Muscle layer of duodenum (tissue), 2 donors: ENCODE measurements at regions not wholly inside any gene's neighbourhood (a gene's known extent, or its start where the extent isn't known, plus 50 kb on each side); places are given as distances from the start of the nearest gene placed in this dataset.
"Not testable (repeated sequence)": the region's sequence is repeated elsewhere in the genome, so short reads cannot be mapped to it uniquely, and the experiment has no call there.

Experiments
- H3K27ac ChIP-seq: one replicate; pipeline ENCODE4 v1.7.0; 2013; ENCODE audit warnings: mild to moderate bottlenecking, low read length
- H3K27me3 ChIP-seq: one replicate; pipeline ENCODE4 v1.7.0; 2013; ENCODE audit warnings: low read depth, mild to moderate bottlenecking, control low read depth, low read length
- H3K36me3 ChIP-seq, 2 donors: one replicate each; pipeline ENCODE4 v1.7.0; 2013; ENCODE audit warnings: low read length in 2 of 2, control low read depth in 1 of 2, mild to moderate bottlenecking in 1 of 2; ENCODE audit not compliant: insufficient read depth in 2 of 2, control insufficient read depth in 1 of 2
- H3K4me1 ChIP-seq, 2 donors: one replicate each; pipeline ENCODE4 v1.7.0; 2013; ENCODE audit warnings: low read length in 2 of 2, mild to moderate bottlenecking in 2 of 2, control low read depth in 1 of 2, moderate library complexity in 1 of 2; ENCODE audit not compliant: insufficient read depth in 2 of 2, control insufficient read depth in 1 of 2
- H3K4me3 ChIP-seq, 2 donors: one replicate each; pipeline ENCODE4 v1.7.0; 2013; ENCODE audit warnings: low read length in 2 of 2, low read depth in 1 of 2, mild to moderate bottlenecking in 1 of 2
- H3K9me3 ChIP-seq, 2 donors: one replicate each; pipeline ENCODE4 v1.7.0; 2013; ENCODE audit warnings: low read length in 2 of 2, control low read depth in 1 of 2, mild to moderate bottlenecking in 1 of 2; ENCODE audit not compliant: control insufficient read depth in 1 of 2
- donor health status: healthy.

DNA sequence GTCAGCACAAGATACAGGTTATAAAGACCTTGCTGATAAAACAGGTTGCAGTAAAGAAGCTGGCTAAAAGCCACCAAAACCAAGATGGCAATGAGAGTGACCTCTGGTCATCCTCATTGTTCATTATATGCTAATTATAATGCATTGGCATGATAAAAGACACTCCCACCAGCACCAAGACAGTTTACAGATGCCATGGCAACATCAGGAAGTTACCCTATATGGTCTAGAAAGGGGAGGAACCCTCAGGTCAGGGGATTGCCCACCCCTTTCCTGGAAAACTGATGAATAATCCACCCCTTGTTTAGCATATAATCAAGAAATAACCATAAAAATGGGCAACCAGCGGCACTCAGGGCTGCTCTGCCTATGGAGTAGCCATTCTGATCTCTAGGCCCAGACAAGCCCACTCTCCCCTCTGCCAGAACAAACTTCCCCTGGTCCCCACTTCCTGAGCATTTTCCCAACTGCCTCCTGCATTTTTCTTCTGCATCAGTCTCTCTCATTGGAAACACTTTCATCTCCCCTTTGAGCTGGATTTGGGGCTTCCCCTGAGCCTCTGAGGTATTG is 215.3 kb upstream of the SDK2 start:
- H3K36me3 ChIP-seq, H3K27ac ChIP-seq, H3K4me1 ChIP-seq, H3K4me3 ChIP-seq, H3K27me3 ChIP-seq, H3K9me3 ChIP-seq: not testable (repeated sequence)

GRCh38 chr17:73861543-73861942 is 217.3 kb upstream of the SDK2 start:
- Histone ChIP-seq H3K27ac (no peak overlapping the region), H3K4me3 (no peak overlapping the region), H3K9me3 (no peaks in the 10 kb centered on the region), H3K36me3 (no peaks in the 10 kb centered on the region), H3K4me1 (no peaks in the 10 kb centered on the region), H3K27me3 (no peaks in the 10 kb centered on the region)

GRCh38 chr17:73863761-73864535 is 219.7 kb upstream of the SDK2 start:
- Histone ChIP-seq H3K4me1 (no peaks in the 10 kb centered on the region), H3K36me3 (no peaks in the 10 kb centered on the region), H3K27me3 (no peaks in the 10 kb centered on the region), H3K9me3 (no peaks in the 10 kb centered on the region), H3K4me3 (no peak overlapping the region), H3K27ac (no peak overlapping the region)

DNA sequence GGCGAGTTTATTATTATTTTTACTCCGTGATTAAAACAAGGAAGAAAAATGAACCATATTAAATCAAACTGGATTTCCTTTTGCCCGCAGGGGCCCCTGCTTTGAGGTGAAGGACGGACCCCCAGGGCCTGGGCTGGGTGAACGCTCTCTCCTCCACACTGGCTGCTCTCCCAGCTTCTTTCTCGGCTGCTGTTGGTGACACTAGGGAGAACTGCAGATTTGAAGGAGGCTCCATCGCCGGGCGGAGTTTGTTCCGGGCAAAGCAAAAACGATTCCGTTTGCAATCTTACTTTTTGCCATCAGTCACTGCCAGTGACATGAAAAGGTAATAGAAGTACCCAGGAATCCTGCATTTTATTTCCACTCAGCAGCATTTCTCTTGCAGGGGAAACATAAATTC is 221.6 kb upstream of the SDK2 start:
- Histone ChIP-seq H3K9me3 (no peaks in the 10 kb centered on the region), H3K4me3 (no peak overlapping the region), H3K36me3 (no peaks in the 10 kb centered on the region), H3K4me1 (no peaks in the 10 kb centered on the region), H3K27me3 (no peaks in the 10 kb centered on the region), H3K27ac (no peak overlapping the region)

DNA sequence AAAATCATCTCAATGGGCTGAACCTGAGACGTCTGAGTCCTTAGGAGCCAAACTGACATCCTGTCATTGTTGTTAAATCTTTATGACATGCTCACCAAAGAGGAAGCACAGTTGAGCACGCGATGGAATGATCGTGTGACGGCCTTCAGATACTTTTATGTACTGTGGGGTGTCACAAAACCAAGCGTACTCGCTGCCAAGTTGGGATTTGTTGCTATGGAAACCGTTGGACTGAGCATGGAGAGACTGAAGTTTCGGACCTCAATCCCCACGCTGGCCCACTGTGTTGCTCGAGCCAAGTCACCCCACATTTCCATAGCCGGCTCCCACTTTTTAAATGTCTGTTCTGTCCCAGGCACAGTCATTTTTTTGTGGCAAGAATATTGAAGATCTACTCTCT is 222.8 kb upstream of the SDK2 start:
- Histone ChIP-seq H3K27ac (no peak overlapping the region), H3K4me1 (no peaks in the 10 kb centered on the region), H3K36me3 (no peaks in the 10 kb centered on the region), H3K27me3 (no peaks in the 10 kb centered on the region), H3K4me3 (no peak overlapping the region), H3K9me3 (no peaks in the 10 kb centered on the region)

DNA sequence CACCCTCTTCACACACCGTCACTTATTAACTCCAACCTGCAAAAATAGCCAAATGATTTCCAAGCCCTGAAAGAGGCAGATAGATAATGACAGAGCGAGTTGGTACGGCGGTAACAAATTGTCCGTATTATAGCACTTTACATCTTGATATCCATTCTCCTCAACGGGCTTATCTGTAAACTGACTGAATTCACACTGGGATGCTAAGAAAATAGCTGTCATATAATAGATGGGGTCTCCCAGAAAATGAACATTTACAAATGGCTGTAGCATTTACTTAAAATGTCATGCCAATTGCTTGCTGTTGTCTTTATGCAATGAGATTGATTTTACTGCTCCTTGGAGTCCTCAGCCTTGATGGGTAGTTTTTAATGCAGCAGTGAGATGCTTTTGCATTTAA is 225.8 kb upstream of the SDK2 start:
- Histone ChIP-seq H3K4me1 (no peaks in the 10 kb centered on the region), H3K27ac (no peak overlapping the region), H3K27me3 (no peaks in the 10 kb centered on the region), H3K9me3 (no peaks in the 10 kb centered on the region), H3K36me3 (no peaks in the 10 kb centered on the region), H3K4me3 (no peak overlapping the region)

- Histone ChIP-seq H3K4me1 (no peaks in the 10 kb centered on the region), H3K27me3 (no peaks in the 10 kb centered on the region), H3K9me3 (no peaks in the 10 kb centered on the region), H3K4me3 (no peak overlapping the region), H3K36me3 (no peaks in the 10 kb centered on the region), H3K27ac (no peak overlapping the region)
Observed at GRCh38 chr17:73870473-73870872, 226.2 kb upstream of the SDK2 start.

- no peak overlapping the region for H3K4me3 ChIP-seq
- H3K9me3 ChIP-seq: no peaks in the 10 kb centered on the region
- H3K27ac ChIP-seq: no peak overlapping the region
Observed at GRCh38 chr17:73872816-73873215, 228.6 kb upstream of the SDK2 start.

DNA sequence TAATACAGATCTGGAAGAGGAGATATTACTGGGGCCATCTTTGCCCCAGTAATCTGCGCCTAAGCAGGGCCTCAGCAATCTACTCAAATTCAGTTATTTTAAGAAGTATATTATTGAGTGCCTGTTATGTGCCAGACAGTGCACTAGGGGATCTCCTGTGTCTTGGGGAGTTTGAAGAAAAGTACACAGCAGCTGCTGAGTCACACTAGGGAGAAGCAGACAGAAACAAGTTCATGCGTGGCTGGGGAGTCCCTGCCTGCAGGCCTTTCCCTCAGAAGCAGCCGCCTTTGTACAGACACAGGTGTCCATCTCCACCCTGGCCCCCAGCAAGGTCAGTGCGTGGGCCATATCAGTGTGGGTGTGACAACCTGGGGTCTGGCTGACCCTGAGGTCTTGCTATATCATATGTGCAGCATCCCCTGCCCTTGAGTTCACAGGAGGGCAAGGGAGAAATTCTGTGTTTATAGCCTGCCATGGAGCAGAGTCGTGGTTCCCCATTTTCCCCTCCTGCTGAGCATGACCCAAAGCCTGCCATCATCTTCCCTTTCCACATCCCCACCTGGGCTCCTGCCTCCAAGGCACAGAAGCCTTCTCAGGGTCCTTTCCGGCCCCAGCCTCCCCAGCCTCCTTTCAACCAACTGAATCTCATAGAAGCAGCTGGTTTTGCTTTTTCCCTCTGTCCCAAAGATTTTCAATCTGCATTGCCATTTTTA is 229.9 kb upstream of the SDK2 start:
- H3K4me1 ChIP-seq: no peaks in the 10 kb centered on the region
- no peaks in the 10 kb centered on the region for H3K36me3 ChIP-seq
- no peak overlapping the region for H3K4me3 ChIP-seq
- H3K27me3 ChIP-seq: no peaks in the 10 kb centered on the region
- H3K27ac ChIP-seq: no peak overlapping the region
- no peaks in the 10 kb centered on the region for H3K9me3 ChIP-seq

More at GRCh38 chr17:73872816-73873215, 228.6 kb upstream of the SDK2 start:
- no peaks in the 10 kb centered on the region for H3K36me3 ChIP-seq
- H3K4me1 ChIP-seq: no peaks in the 10 kb centered on the region
- no peaks in the 10 kb centered on the region for H3K27me3 ChIP-seq

DNA sequence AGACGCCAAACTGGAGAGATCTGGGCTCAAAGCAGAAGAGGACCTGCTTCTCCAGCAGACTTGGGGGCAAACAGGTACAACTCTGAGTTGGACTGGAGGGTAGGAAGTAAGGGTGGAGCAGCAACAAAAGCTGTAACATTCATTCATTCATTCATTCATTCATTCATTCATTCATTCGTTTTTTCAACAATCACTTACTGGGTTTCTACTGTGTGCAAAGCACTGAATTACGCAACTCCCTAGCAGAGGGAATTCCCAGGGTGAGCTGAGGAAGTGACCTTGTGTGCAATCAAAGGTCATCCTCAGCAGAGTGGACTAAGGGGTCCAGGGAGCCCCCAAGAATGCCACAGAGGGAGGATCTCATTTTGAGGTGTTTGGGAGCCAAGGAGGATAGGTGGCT is 231.1 kb upstream of the SDK2 start:
- no peaks in the 10 kb centered on the region for H3K9me3 ChIP-seq
- no peaks in the 10 kb centered on the region for H3K27me3 ChIP-seq

DNA sequence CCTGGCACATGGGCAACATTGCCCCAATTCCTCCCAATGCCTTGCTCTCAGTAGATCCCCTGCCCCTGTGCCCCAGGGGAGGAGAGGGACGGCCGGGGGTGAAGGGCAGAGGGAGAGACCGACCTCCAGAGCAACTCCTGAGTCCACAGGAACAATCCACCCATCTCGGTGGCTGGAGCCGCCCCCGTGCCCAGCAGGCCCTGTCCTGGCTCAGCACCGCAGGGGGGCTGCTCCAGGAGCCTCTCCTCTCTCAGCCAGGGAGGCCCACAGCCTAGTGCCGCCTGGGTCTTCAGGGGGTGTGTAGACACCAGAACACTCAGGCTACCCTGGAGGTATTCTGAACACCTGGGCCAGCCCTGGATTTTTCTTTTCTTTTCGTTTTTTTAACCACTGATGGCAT is 233.7 kb upstream of the SDK2 start:
- H3K36me3 ChIP-seq: no peaks in the 10 kb centered on the region
- H3K27me3 ChIP-seq: no peaks in the 10 kb centered on the region
- no peak overlapping the region for H3K4me3 ChIP-seq
- H3K4me1 ChIP-seq: no peaks in the 10 kb centered on the region
- H3K27ac ChIP-seq: no peak overlapping the region
- no peaks in the 10 kb centered on the region for H3K9me3 ChIP-seq

More for the DNA sequence above, 231.1 kb upstream of the SDK2 start:
- Histone ChIP-seq H3K4me3 (no peak overlapping the region), H3K36me3 (no peaks in the 10 kb centered on the region), H3K4me1 (no peaks in the 10 kb centered on the region), H3K27ac (no peak overlapping the region)
